Right lobe of liver (tissue), 4 donors: ENCODE measurements at regions not wholly inside any gene's neighbourhood (a gene's known extent, or its start where the extent isn't known, plus 50 kb on each side); places are given as distances from the start of the nearest gene placed in this dataset.

Experiments used
- CTCF ChIP-seq, 4 donors: fragments of 200-600 bp in 3 of 4; fragments of 450-650 bp in 1 of 4; IDR thresholded peaks; one replicate each; pipeline versions ENCODE4 v1.5.1 to v1.8.0; 2016 to 2022; ENCODE audit warnings: antibody characterized with exemption in 4 of 4, mild to moderate bottlenecking in 2 of 4
- POLR2A ChIP-seq: fragments of 450-650 bp; IDR thresholded peaks from one replicate; pipeline ENCODE4 v1.6.1; 2017; ENCODE audit warnings: antibody characterized with exemption, mild to moderate bottlenecking
- donor health status: DM: no; HTN: no; CAD: no.
- donor health status: DM: no; HTN: no; CAD: no.
- donor health status: DM: no; HTN: yes; CAD: no.

- TF ChIP-seq POLR2A: no peak
- TF ChIP-seq CTCF (IDR thresholded peaks at IDR 0.05): no peak
These were observed 170.1 kb upstream of the KYNU start for GRCh38 chr2:142707318-142707717.
